ENCODE measurements at regions not wholly inside any gene's neighbourhood (a gene's known extent, or its start where the extent isn't known, plus 50 kb on each side); places are given as distances from the start of the nearest gene placed in this dataset.

- Histone ChIP-seq H3K4me1 (ENCODE audit: control insufficient read depth, insufficient read depth, low read length, unreplicated experiment) (no peaks in the 10 kb centered on the region), H3K27ac (ENCODE audit: low read depth, low read length) (no peak overlapping the region), H3K79me2 (ENCODE audit: control insufficient read depth, insufficient read depth, low read length, unreplicated experiment) (no peaks in the 10 kb centered on the region), H3K27me3 (ENCODE audit: insufficient read depth, low read length) (no peaks in the 10 kb centered on the region), H3K36me3 (ENCODE audit: insufficient read depth, low read length) (no peaks in the 10 kb centered on the region), H2AFZ (ENCODE audit: low read length, unreplicated experiment) (no peak overlapping the region), H3K4me3 (ENCODE audit: low read depth, low read length) (no peak overlapping the region)
These were observed 282.4 kb downstream of the MEIS1 start for GRCh38 chr2:66717218-66717905.

- Histone ChIP-seq H3K27me3 (ENCODE audit: insufficient read depth, low read length) (no peaks in the 10 kb centered on the region), H3K79me2 (ENCODE audit: control insufficient read depth, insufficient read depth, low read length, unreplicated experiment) (no peaks in the 10 kb centered on the region), H3K36me3 (ENCODE audit: insufficient read depth, low read length) (no peaks in the 10 kb centered on the region), H2AFZ (ENCODE audit: low read length, unreplicated experiment) (no peak overlapping the region), H3K4me1 (ENCODE audit: control insufficient read depth, insufficient read depth, low read length, unreplicated experiment) (no peaks in the 10 kb centered on the region), H3K27ac (ENCODE audit: low read depth, low read length) (no peak overlapping the region), H3K4me3 (ENCODE audit: low read depth, low read length) (no peak overlapping the region)
These were observed 283.0 kb downstream of the MEIS1 start for GRCh38 chr2:66717973-66718372.

- H3K79me2 ChIP-seq (ENCODE audit: control insufficient read depth, insufficient read depth, low read length, unreplicated experiment): no peaks in the 10 kb centered on the region
- H2AFZ ChIP-seq (ENCODE audit: low read length, unreplicated experiment): no peak overlapping the region
- H3K27me3 ChIP-seq (ENCODE audit: insufficient read depth, low read length): no peaks in the 10 kb centered on the region
These were observed 286.9 kb downstream of the MEIS1 start for GRCh38 chr2:66721776-66722175.

GRCh38 chr2:66724241-66724640, 289.3 kb downstream of the MEIS1 start:
- Histone ChIP-seq H2AFZ (ENCODE audit: low read length, unreplicated experiment) (no peak overlapping the region), H3K79me2 (ENCODE audit: control insufficient read depth, insufficient read depth, low read length, unreplicated experiment) (no peaks in the 10 kb centered on the region), H3K27ac (ENCODE audit: low read depth, low read length) (no peak overlapping the region), H3K4me1 (ENCODE audit: control insufficient read depth, insufficient read depth, low read length, unreplicated experiment) (no peaks in the 10 kb centered on the region), H3K36me3 (ENCODE audit: insufficient read depth, low read length) (no peaks in the 10 kb centered on the region), H3K4me3 (ENCODE audit: low read depth, low read length) (no peak overlapping the region), H3K27me3 (ENCODE audit: insufficient read depth, low read length) (no peaks in the 10 kb centered on the region)

More at GRCh38 chr2:66721776-66722175, 286.9 kb downstream of the MEIS1 start:
- Histone ChIP-seq H3K36me3 (ENCODE audit: insufficient read depth, low read length) (no peaks in the 10 kb centered on the region), H3K27ac (ENCODE audit: low read depth, low read length) (no peak overlapping the region), H3K4me1 (ENCODE audit: control insufficient read depth, insufficient read depth, low read length, unreplicated experiment) (no peaks in the 10 kb centered on the region), H3K4me3 (ENCODE audit: low read depth, low read length) (no peak overlapping the region)

- no peaks in the 10 kb centered on the region for H3K79me2 ChIP-seq (ENCODE audit: control insufficient read depth, insufficient read depth, low read length, unreplicated experiment)
- H3K27ac ChIP-seq (ENCODE audit: low read depth, low read length): no peak overlapping the region
- H2AFZ ChIP-seq (ENCODE audit: low read length, unreplicated experiment): no peak overlapping the region
- no peaks in the 10 kb centered on the region for H3K36me3 ChIP-seq (ENCODE audit: insufficient read depth, low read length)
- no peaks in the 10 kb centered on the region for H3K4me1 ChIP-seq (ENCODE audit: control insufficient read depth, insufficient read depth, low read length, unreplicated experiment)
- no peak overlapping the region for H3K4me3 ChIP-seq (ENCODE audit: low read depth, low read length)
- no peaks in the 10 kb centered on the region for H3K27me3 ChIP-seq (ENCODE audit: insufficient read depth, low read length)
These were observed 294.7 kb downstream of the MEIS1 start for GRCh38 chr2:66729416-66730330.

- Histone ChIP-seq H3K27me3 (ENCODE audit: insufficient read depth, low read length) (peaks cover 1% of the 10 kb centered on the region; the same call in 1 of the 2 replicates), H3K27ac (ENCODE audit: low read depth, low read length) (no peak overlapping the region), H2AFZ (ENCODE audit: low read length, unreplicated experiment) (no peak overlapping the region), H3K79me2 (ENCODE audit: control insufficient read depth, insufficient read depth, low read length, unreplicated experiment) (no peaks in the 10 kb centered on the region), H3K4me3 (ENCODE audit: low read depth, low read length) (no peak overlapping the region), H3K4me1 (ENCODE audit: control insufficient read depth, insufficient read depth, low read length, unreplicated experiment) (no peaks in the 10 kb centered on the region), H3K36me3 (ENCODE audit: insufficient read depth, low read length) (no peaks in the 10 kb centered on the region)
These were observed 295.5 kb downstream of the MEIS1 start for GRCh38 chr2:66730441-66730840.

GRCh38 chr2:66733364-66733999, 298.6 kb downstream of the MEIS1 start:
- Histone ChIP-seq H3K79me2 (ENCODE audit: control insufficient read depth, insufficient read depth, low read length, unreplicated experiment) (no peaks in the 10 kb centered on the region), H2AFZ (ENCODE audit: low read length, unreplicated experiment) (no peak overlapping the region), H3K27ac (ENCODE audit: low read depth, low read length) (no peak overlapping the region), H3K4me1 (ENCODE audit: control insufficient read depth, insufficient read depth, low read length, unreplicated experiment) (no peaks in the 10 kb centered on the region), H3K4me3 (ENCODE audit: low read depth, low read length) (no peak overlapping the region), H3K36me3 (ENCODE audit: insufficient read depth, low read length) (no peaks in the 10 kb centered on the region), H3K27me3 (ENCODE audit: insufficient read depth, low read length) (peaks cover 4% of the 10 kb centered on the region; the same call in 1 of the 2 replicates)

GRCh38 chr2:66748939-66749338, 314.0 kb downstream of the MEIS1 start:
- Histone ChIP-seq H3K4me3 (ENCODE audit: low read depth, low read length) (no peak overlapping the region), H3K36me3 (ENCODE audit: insufficient read depth, low read length) (no peaks in the 10 kb centered on the region), H3K27me3 (ENCODE audit: insufficient read depth, low read length) (no peaks in the 10 kb centered on the region), H3K27ac (ENCODE audit: low read depth, low read length) (no peak overlapping the region), H3K4me1 (ENCODE audit: control insufficient read depth, insufficient read depth, low read length, unreplicated experiment) (no peaks in the 10 kb centered on the region), H3K79me2 (ENCODE audit: control insufficient read depth, insufficient read depth, low read length, unreplicated experiment) (no peaks in the 10 kb centered on the region), H2AFZ (ENCODE audit: low read length, unreplicated experiment) (no peak overlapping the region)

GRCh38 chr2:66749566-66749965, 314.6 kb downstream of the MEIS1 start:
- no peaks in the 10 kb centered on the region for H3K27me3 ChIP-seq (ENCODE audit: insufficient read depth, low read length)
- no peak overlapping the region for H3K4me3 ChIP-seq (ENCODE audit: low read depth, low read length)
- H3K36me3 ChIP-seq (ENCODE audit: insufficient read depth, low read length): no peaks in the 10 kb centered on the region
- H2AFZ ChIP-seq (ENCODE audit: low read length, unreplicated experiment): no peak overlapping the region
- no peaks in the 10 kb centered on the region for H3K79me2 ChIP-seq (ENCODE audit: control insufficient read depth, insufficient read depth, low read length, unreplicated experiment)
- no peak overlapping the region for H3K27ac ChIP-seq (ENCODE audit: low read depth, low read length)
- H3K4me1 ChIP-seq (ENCODE audit: control insufficient read depth, insufficient read depth, low read length, unreplicated experiment): no peaks in the 10 kb centered on the region

- H3K27ac ChIP-seq (ENCODE audit: low read depth, low read length): no peak overlapping the region
- no peaks in the 10 kb centered on the region for H3K4me1 ChIP-seq (ENCODE audit: control insufficient read depth, insufficient read depth, low read length, unreplicated experiment)
- H3K36me3 ChIP-seq (ENCODE audit: insufficient read depth, low read length): no peaks in the 10 kb centered on the region
- no peak overlapping the region for H3K4me3 ChIP-seq (ENCODE audit: low read depth, low read length)
- no peaks in the 10 kb centered on the region for H3K27me3 ChIP-seq (ENCODE audit: insufficient read depth, low read length)
- no peaks in the 10 kb centered on the region for H3K79me2 ChIP-seq (ENCODE audit: control insufficient read depth, insufficient read depth, low read length, unreplicated experiment)
- no peak overlapping the region for H2AFZ ChIP-seq (ENCODE audit: low read length, unreplicated experiment)
These were observed 318.3 kb downstream of the MEIS1 start for GRCh38 chr2:66753257-66753656.

Measured in ACC112 (cell line).